HG02588 (cell line): ENCODE measurements at regions not wholly inside any gene's neighbourhood (a gene's known extent, or its start where the extent isn't known, plus 50 kb on each side); places are given as distances from the start of the nearest gene placed in this dataset.

Experiments
- ATAC-seq: cut with Tn5 transposase; IDR thresholded peaks from one replicate; pipeline ENCODE4 v1.9.1; 2021; ENCODE audit warnings: mild to moderate bottlenecking, moderate library complexity; ENCODE audit not compliant: unreplicated experiment

GRCh38 chr21:17987382-17988101 is 168.4 kb upstream of the C21orf91 start:
- no peak for ATAC-seq

- ATAC-seq: no peak
Observed at GRCh38 chr21:17981060-17981740, 162.0 kb upstream of the C21orf91 start.

- no peak for ATAC-seq
Observed at GRCh38 chr21:17979763-17980162, 160.6 kb upstream of the C21orf91 start.

GRCh38 chr21:17978895-17979294 is 159.7 kb upstream of the C21orf91 start:
- ATAC-seq: no peak

- no peak for ATAC-seq
Observed at GRCh38 chr21:17976691-17977090, 157.5 kb upstream of the C21orf91 start.

GRCh38 chr21:17976139-17976538 is 157.0 kb upstream of the C21orf91 start:
- ATAC-seq: no peak

- ATAC-seq: no peak
Observed at GRCh38 chr21:17967319-17967718, 148.2 kb upstream of the C21orf91 start.

GRCh38 chr21:17964716-17965115 is 145.6 kb upstream of the C21orf91 start:
- ATAC-seq: no peak

GRCh38 chr21:17964199-17964598 is 145.0 kb upstream of the C21orf91 start:
- no peak for ATAC-seq

GRCh38 chr21:17950591-17950990 is 131.4 kb upstream of the C21orf91 start:
- no peak for ATAC-seq

GRCh38 chr21:17949421-17949820 is 130.3 kb upstream of the C21orf91 start:
- no peak for ATAC-seq

GRCh38 chr21:17947531-17947930 is 128.4 kb upstream of the C21orf91 start:
- no peak for ATAC-seq

- peak; percentile 80 for ATAC-seq
Observed at GRCh38 chr21:17931080-17931479, 111.9 kb upstream of the C21orf91 start.

- ATAC-seq: no peak
Observed at GRCh38 chr21:17930093-17930492, 110.9 kb upstream of the C21orf91 start.

GRCh38 chr21:17929510-17929909 is 110.4 kb upstream of the C21orf91 start:
- no peak for ATAC-seq

GRCh38 chr21:17925899-17926298 is 106.7 kb upstream of the C21orf91 start:
- no peak for ATAC-seq

GRCh38 chr21:17925000-17925610 is 105.9 kb upstream of the C21orf91 start:
- peak; percentile 99 for ATAC-seq

GRCh38 chr21:17921579-17922530 is 102.7 kb upstream of the C21orf91 start:
- no peak for ATAC-seq

- ATAC-seq: no peak
Observed at GRCh38 chr21:17915976-17916375, 96.8 kb upstream of the C21orf91 start.

- no peak for ATAC-seq
Observed at GRCh38 chr21:17911628-17912027, 92.5 kb upstream of the C21orf91 start.
